Testis (tissue), 2 donors: ENCODE measurements at regions not wholly inside any gene's neighbourhood (a gene's known extent, or its start where the extent isn't known, plus 50 kb on each side); places are given as distances from the start of the nearest gene placed in this dataset.

ENCODE experiments used
- DNase-seq: peaks from one replicate; pipeline ENCODE4 v3.0.0-alpha.2; 2019
- H3K27ac ChIP-seq, 2 donors: fragments of 200-600 bp; sonication (generic); one replicate each; pipeline ENCODE4 v1.5.1; 2019
- H3K27me3 ChIP-seq: fragments of 200-600 bp; sonication (generic); one replicate; pipeline ENCODE4 v1.5.1; 2019
- H3K36me3 ChIP-seq: fragments of 200-600 bp; sonication (generic); one replicate; pipeline ENCODE4 v1.5.1; 2017; ENCODE audit warnings: low read depth; ENCODE audit errors: missing control alignments
- H3K4me1 ChIP-seq: fragments of 200-600 bp; sonication (generic); one replicate; pipeline ENCODE4 v1.5.1; 2019
- H3K4me3 ChIP-seq, 2 donors: fragments of 200-600 bp; sonication (generic); one replicate each; pipeline ENCODE4 v1.5.1; 2017 to 2019
- H3K9me3 ChIP-seq: fragments of 200-600 bp; sonication (generic); one replicate; pipeline ENCODE4 v1.5.1; 2017
- CTCF ChIP-seq, 3 experiments: fragments of 450-650 bp in 2 of 3; fragments of 200-600 bp in 1 of 3; sonication (generic) in 1 of 3; IDR thresholded peaks; one replicate each; pipeline ENCODE4 v1.5.1; 2016 to 2019; ENCODE audit warnings: antibody characterized with exemption in 3 of 3, mild to moderate bottlenecking in 2 of 3, moderate library complexity in 1 of 3
- POLR2A ChIP-seq: fragments of 450-650 bp; IDR thresholded peaks from one replicate; pipeline ENCODE4 v1.6.1; 2017; ENCODE audit warnings: antibody characterized with exemption, mild to moderate bottlenecking, moderate library complexity
- WGBS, 2 donors: methylation state at CpG; one replicate each; pipeline ENCODE4 v1.1.5; 2018; 5-methylcytosine and 5-hydroxymethylcytosine counted together
- intact Hi-C: fragments of 100-400 bp; cut with DNase I; formaldehyde crosslinking; loops from one replicate; pipeline ENCODE4 v1.15.1; 2023; ENCODE audit warnings: low total_unique reads

DNA sequence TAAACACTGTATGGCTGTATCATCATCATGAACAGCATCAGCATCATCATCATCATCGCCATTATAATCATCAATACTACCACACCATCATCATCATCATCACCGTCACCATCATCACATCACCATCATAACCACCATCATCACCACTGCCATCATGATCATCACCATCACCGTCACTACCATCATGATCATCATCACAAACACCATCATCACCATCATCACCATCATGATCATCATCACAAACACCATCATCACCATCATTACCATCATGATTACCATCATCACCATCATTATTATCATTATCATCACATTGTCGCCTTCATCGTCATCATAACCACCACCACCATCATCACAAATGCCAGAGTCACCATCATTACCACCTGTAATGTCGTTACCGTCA lies 1196.9 kb downstream of the NLGN4X start:
- no peak for DNase-seq
- no peak for TF ChIP-seq CTCF (IDR thresholded peaks at IDR 0.05)
- TF ChIP-seq POLR2A: no peak
- Histone ChIP-seq H3K36me3 (no peaks in the 10 kb centered on the region), H3K9me3 (no peaks in the 10 kb centered on the region), H3K4me1 (no peaks in the 10 kb centered on the region), H3K27ac (no peak overlapping the region), H3K4me3 (no peak overlapping the region), H3K27me3 (no peaks in the 10 kb centered on the region)
- intact Hi-C loops: no loop called here
- WGBS, 2 donors: 65 to 95% methylated on average over 7 of the region's 7 CpGs

DNA sequence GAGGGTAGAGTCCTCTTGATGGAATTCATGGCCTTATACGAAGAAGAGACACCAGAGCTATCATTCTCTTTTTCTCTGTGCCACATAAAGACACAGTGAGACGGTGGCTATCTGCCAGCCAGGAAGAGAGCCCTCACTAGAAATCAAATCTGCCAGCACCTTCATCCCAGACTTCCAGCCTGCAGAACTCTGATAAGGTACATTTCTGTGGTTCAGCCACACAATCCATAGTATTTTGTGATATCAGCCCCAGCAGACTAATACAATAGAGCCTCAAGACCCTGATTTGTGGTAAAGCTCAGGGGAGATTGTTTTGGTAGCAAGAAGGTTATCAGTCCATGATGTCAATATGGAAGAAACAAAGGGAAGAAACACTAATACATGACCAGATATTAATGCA lies 1213.2 kb downstream of the NLGN4X start:
- DNase-seq: no peak
- Histone ChIP-seq H3K4me3 (no peak overlapping the region), H3K27ac (no peak overlapping the region), H3K27me3 (no peaks in the 10 kb centered on the region), H3K4me1 (no peaks in the 10 kb centered on the region), H3K9me3 (no peaks in the 10 kb centered on the region), H3K36me3 (no peaks in the 10 kb centered on the region)
- TF ChIP-seq CTCF (IDR thresholded peaks at IDR 0.05) (no peak), POLR2A (no peak)
- intact Hi-C loops: no loop called here
- 70 to 82% methylated on average over 2 of the region's 2 CpGs for WGBS, 2 donors

GRCh38 chrX:4994855-4995254 lies 1233.8 kb downstream of the NLGN4X start:
- Histone ChIP-seq H3K27ac (no peak overlapping the region), H3K27me3 (no peaks in the 10 kb centered on the region), H3K4me1 (no peaks in the 10 kb centered on the region), H3K4me3 (no peak overlapping the region), H3K9me3 (no peaks in the 10 kb centered on the region), H3K36me3 (no peaks in the 10 kb centered on the region)
- 94 to 100% methylated on average over 1 of the region's 1 CpG for WGBS, 2 donors
- TF ChIP-seq CTCF (IDR thresholded peaks at IDR 0.05) (no peak), POLR2A (no peak)
- intact Hi-C loops: no loop called here
- no peak for DNase-seq

DNA sequence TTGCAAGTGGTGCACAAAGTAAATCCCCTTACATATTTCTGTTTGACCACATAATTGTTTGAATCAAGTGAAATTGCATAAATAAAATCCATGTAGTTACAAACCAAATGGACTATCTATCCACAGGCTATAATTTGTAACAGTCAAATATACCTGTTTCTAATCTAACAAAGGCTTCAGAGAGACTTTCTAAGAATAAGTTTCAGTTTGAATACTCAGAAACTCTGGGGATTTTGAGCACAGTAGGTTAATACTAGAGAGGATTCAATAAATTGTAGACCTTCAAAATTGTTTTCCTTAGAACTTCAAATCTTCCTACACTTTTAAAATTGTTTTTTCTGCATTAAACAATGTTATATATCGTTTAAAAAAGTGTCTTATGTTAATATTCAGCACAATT lies 1250.1 kb downstream of the NLGN4X start:
- whole genome bisulfite sequencing, 2 donors: 81 to 87% methylated on average over 1 of the region's 1 CpG
- Histone ChIP-seq H3K27me3 (no peaks in the 10 kb centered on the region), H3K27ac (no peak overlapping the region), H3K4me3 (no peak overlapping the region), H3K9me3 (no peaks in the 10 kb centered on the region), H3K4me1 (no peaks in the 10 kb centered on the region), H3K36me3 (no peaks in the 10 kb centered on the region)
- intact Hi-C loops: no loop called here
- no peak for DNase-seq
- TF ChIP-seq CTCF (IDR thresholded peaks at IDR 0.05) (no peak), POLR2A (no peak)

DNA sequence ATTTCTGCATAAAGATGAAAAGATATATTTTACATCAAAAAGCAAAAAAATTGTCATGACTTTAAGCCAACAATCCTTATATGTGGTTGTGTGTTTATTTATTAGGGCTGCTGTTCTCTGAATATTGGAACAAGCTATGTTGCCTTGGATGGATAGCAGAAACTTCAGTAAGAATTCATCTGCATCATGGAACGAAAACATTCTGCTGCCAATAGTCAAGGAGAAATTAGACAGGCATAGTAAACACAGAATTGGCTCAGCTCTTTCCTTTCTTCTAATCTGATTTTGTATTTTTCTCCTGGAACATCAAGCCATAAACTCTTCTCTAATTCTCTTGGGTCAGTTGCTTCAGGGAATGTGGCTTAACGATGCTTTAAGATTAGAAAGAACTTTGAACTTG lies 1257.0 kb downstream of the NLGN4X start:
- no peak for DNase-seq
- WGBS, 2 donors: 41 to 43% methylated on average over 2 of the region's 2 CpGs
- TF ChIP-seq POLR2A (no peak), CTCF (IDR thresholded peaks at IDR 0.05) (no peak)
- Histone ChIP-seq H3K4me3 (no peak overlapping the region), H3K4me1 (no peaks in the 10 kb centered on the region), H3K27ac (no peak overlapping the region), H3K9me3 (no peaks in the 10 kb centered on the region), H3K27me3 (no peaks in the 10 kb centered on the region), H3K36me3 (no peaks in the 10 kb centered on the region)
- intact Hi-C loops: no loop called here
